GM12872 (cell line): ENCODE measurements at regions not wholly inside any gene's neighbourhood (a gene's known extent, or its start where the extent isn't known, plus 50 kb on each side); places are given as distances from the start of the nearest gene placed in this dataset.

ENCODE experiments used
- CTCF ChIP-seq: IDR thresholded peaks from 3 replicates; pipeline ENCODE4 v1.5.1; 2011; ENCODE audit warnings: low read depth, mild to moderate bottlenecking, low read length, moderate library complexity; ENCODE audit not compliant: insufficient read depth

- 0 out of 3 replicates have a peak, but pooled peaks have one; percentile 9 for TF ChIP-seq CTCF
Measured at GRCh38 chr6:66558189-66558588, 851.2 kb upstream of the EYS start.

- TF ChIP-seq CTCF, result no peak
Measured at GRCh38 chr6:66556936-66557335, 849.9 kb upstream of the EYS start.

- no peak for TF ChIP-seq CTCF
Measured at GRCh38 chr6:66555082-66555481, 848.1 kb upstream of the EYS start.

- no peak for TF ChIP-seq CTCF
Measured at GRCh38 chr6:66553441-66553840, 846.4 kb upstream of the EYS start.

- TF ChIP-seq CTCF, result no peak
Measured at GRCh38 chr6:66538551-66539135, 831.6 kb upstream of the EYS start.

- no peak for TF ChIP-seq CTCF
Measured at GRCh38 chr6:66533921-66534404, 826.9 kb upstream of the EYS start.

GRCh38 chr6:66526061-66526460, 819.0 kb upstream of the EYS start:
- no peak for TF ChIP-seq CTCF
